GM12878 (cell line): ENCODE measurements at regions not wholly inside any gene's neighbourhood (a gene's known extent, or its start where the extent isn't known, plus 50 kb on each side); places are given as distances from the start of the nearest gene placed in this dataset.

Experiments
- ATAC-seq: fragments of 200-7000 bp; cut with Tn5 transposase; 3 replicates; pipeline ENCODE4 v1.9.1; 2020; ENCODE audit warnings: mild to moderate bottlenecking, moderate library complexity
- BruUV-seq: library from RNA; stranded (reverse); fragments of 400-500 nt; replicated peaks from 2 replicates; lab custom pipeline; 2021; lab: Mats Ljungman, UMichigan
- CTCF ChIA-PET: fragments of 300-600 bp; sonication (Branson Sonifier 250); formaldehyde crosslinking; extraction: SDS; loops from one replicate; lab custom pipeline; 2021; ENCODE audit warnings: inconsistent platforms; lab: Yijun Ruan, JAX
- POLR2A ChIA-PET: fragments of 350-600 bp; formaldehyde crosslinking; extraction: SDS; loops from one replicate; lab custom pipeline; 2021; ENCODE audit warnings: inconsistent platforms; lab: Charles Lee
- RAD21 ChIA-PET: fragments of 300-600 bp; sonication (Branson Sonifier 250); formaldehyde crosslinking; loops from one replicate; lab custom pipeline; 2023; ENCODE audit warnings: antibody characterized with exemption; ENCODE audit not compliant: unreplicated experiment; lab: Charles Lee
- SMC1A ChIA-PET: fragments of 300-600 bp; sonication (Branson Sonifier 250); formaldehyde crosslinking; loops from one replicate; lab custom pipeline; 2023; ENCODE audit not compliant: unreplicated experiment, uncharacterized antibody; lab: Charles Lee
- DNase-seq: peaks from one replicate; pipeline ENCODE4 v3.0.0-alpha.2; 2011; ENCODE audit warnings: low read depth, low spot score
- FAIRE-seq: peaks from 3 replicates; lab custom pipeline; 2011; peaks lifted over from hg19 to GRCh38; lab: Jason Lieb, UNC
- H2AFZ ChIP-seq: 2 replicates; pipeline ENCODE4 v1.6.0; 2011; ENCODE audit warnings: low read depth, low read length, control low read depth; ENCODE audit not compliant: control insufficient read depth
- H3K27ac ChIP-seq: 2 replicates; pipeline ENCODE4 v1.5.1; 2011; ENCODE audit warnings: control low read depth; ENCODE audit not compliant: control insufficient read depth, insufficient read depth
- H3K27me3 ChIP-seq, 2 experiments: replicated peaks in 1 of 2; 2 replicates each; pipeline versions ENCODE4 v1.6.0 to v1.6.1; 2011; ENCODE audit warnings: low read length in 1 of 2; ENCODE audit not compliant: control insufficient read depth in 2 of 2, insufficient read depth in 2 of 2
- H3K36me3 ChIP-seq, 2 experiments: 2 replicates each; pipeline ENCODE4 v1.5.1; 2011; ENCODE audit warnings: low read length in 1 of 2; ENCODE audit not compliant: control insufficient read depth in 2 of 2, insufficient read depth in 2 of 2
- H3K4me1 ChIP-seq: 2 replicates; pipeline ENCODE4 v1.6.1; 2011; ENCODE audit warnings: mild to moderate bottlenecking, low read length, moderate library complexity, mixed read lengths; ENCODE audit not compliant: control insufficient read depth, insufficient read depth
- H3K4me2 ChIP-seq: 2 replicates; pipeline ENCODE4 v1.6.0; 2011; ENCODE audit warnings: control low read depth; ENCODE audit not compliant: control insufficient read depth, insufficient read depth
- H3K4me3 ChIP-seq: fragments of 200-600 bp; sonication (generic); 2 replicates; pipeline ENCODE4 v1.5.1; 2016
- H3K79me2 ChIP-seq: 2 replicates; pipeline ENCODE4 v1.6.0; 2011; ENCODE audit warnings: low read length; ENCODE audit not compliant: control insufficient read depth, insufficient read depth
- H3K9ac ChIP-seq: 2 replicates; pipeline ENCODE4 v1.8.0; 2011; ENCODE audit warnings: low read length, control low read depth, mixed read lengths; ENCODE audit not compliant: control insufficient read depth, insufficient read depth
- H3K9me3 ChIP-seq: replicated peaks from 3 replicates; pipeline ENCODE4 v1.5.1; 2011; ENCODE audit warnings: mild to moderate bottlenecking, low read length; ENCODE audit not compliant: control insufficient read depth, insufficient read depth
- H4K20me1 ChIP-seq: 2 replicates; pipeline ENCODE4 v1.6.0; 2011; ENCODE audit not compliant: control insufficient read depth, insufficient read depth
- CHD4 ChIP-seq: fragments of 200-600 bp; sonication (generic); IDR thresholded peaks from 2 replicates; pipeline ENCODE4 v1.6.1; 2016; ENCODE audit warnings: mild to moderate bottlenecking
- EED ChIP-seq: sonication (generic); IDR thresholded peaks from 2 replicates; pipeline ENCODE4 v1.6.1; 2016; ENCODE audit warnings: antibody characterized with exemption, low read depth
- ETV6 ChIP-seq, 2 experiments: fragments of 450-650 bp in 1 of 2; IDR thresholded peaks in 1 of 2; conservative IDR thresholded peaks in 1 of 2; 2 replicates each; pipeline ENCODE4 v1.6.1; 2014; ENCODE audit warnings: antibody characterized with exemption in 1 of 2, borderline replicate concordance in 1 of 2, low read depth in 1 of 2, mild to moderate bottlenecking in 1 of 2, moderate library complexity in 1 of 2
- IRF4 ChIP-seq: IDR thresholded peaks from 2 replicates; pipeline ENCODE4 v1.6.1; 2011; ENCODE audit warnings: low read depth, low read length
- JUNB ChIP-seq: IDR thresholded peaks from 2 replicates; pipeline ENCODE4 v1.6.1; 2016; ENCODE audit warnings: antibody characterized with exemption, mild to moderate bottlenecking
- KLF5 ChIP-seq: fragments of 450-650 bp; IDR thresholded peaks from 2 replicates; pipeline ENCODE4 v1.6.1; 2014; ENCODE audit warnings: mild to moderate bottlenecking; ENCODE audit not compliant: partially characterized antibody
- MTA3 ChIP-seq: IDR thresholded peaks from 2 replicates; pipeline ENCODE4 v1.6.1; 2012; ENCODE audit warnings: low read length, inconsistent platforms, borderline replicate concordance
- NR2C1 ChIP-seq: fragments of 450-650 bp; IDR thresholded peaks from 2 replicates; pipeline ENCODE4 v1.6.1; 2017; ENCODE audit warnings: antibody characterized with exemption, mild to moderate bottlenecking, moderate library complexity
- NRF1 ChIP-seq: conservative IDR thresholded peaks from 2 replicates; pipeline ENCODE4 v1.6.1; 2011; ENCODE audit warnings: mild to moderate bottlenecking, low read depth, low read length, improper control_type of control experiment
- SMAD1 ChIP-seq: fragments of 450-650 bp; IDR thresholded peaks from 2 replicates; pipeline ENCODE4 v1.6.1; 2018; ENCODE audit warnings: mild to moderate bottlenecking, low read depth; ENCODE audit not compliant: partially characterized antibody
- SMC3 ChIP-seq: IDR thresholded peaks from 2 replicates; pipeline ENCODE4 v1.6.1; 2011; ENCODE audit warnings: low read length, improper control_type of control experiment, borderline replicate concordance
- SREBF1 ChIP-seq: IDR thresholded peaks from 2 replicates; pipeline ENCODE4 v1.6.1; 2012; ENCODE audit warnings: mild to moderate bottlenecking, low read length
- ZZZ3 ChIP-seq: IDR thresholded peaks from 2 replicates; pipeline ENCODE4 v1.6.1; 2011; ENCODE audit warnings: low read depth; ENCODE audit not compliant: control insufficient read depth, insufficient read length
- WGBS: methylation state at CpG from one replicate; pipeline ENCODE4 v1.1.6; 2016; ENCODE audit warnings: low lambda C conversion rate; ENCODE audit not compliant: insufficient replicate concordance, insufficient coverage; ENCODE audit errors: missing lambda C conversion rate; 5-methylcytosine and 5-hydroxymethylcytosine counted together
- in situ Hi-C: fragments of 300-500 bp; cut with MboI; formaldehyde crosslinking; loops from 9 replicates; pipeline ENCODE4 v1.14.3; 2018; ENCODE audit warnings: mixed read lengths
- intact Hi-C: fragments of 100-400 bp; cut with micrococcal nuclease; formaldehyde crosslinking; loops from one replicate; pipeline ENCODE4 v1.14.2; 2022; ENCODE audit not compliant: unreplicated experiment
- TF ChIP-seq, protein P1 (sequence below): IDR thresholded peaks from 2 replicates; pipeline ENCODE4 v1.6.1; 2012; ENCODE audit warnings: low read depth, low read length, improper control_type of control experiment
- TF ChIP-seq, protein P2 (sequence below), 3 experiments: IDR thresholded peaks in 2 of 3; conservative IDR thresholded peaks in 1 of 3; 2 replicates each; pipeline ENCODE4 v1.5.1; 2011; ENCODE audit warnings: low read depth in 3 of 3, low read length in 3 of 3, mild to moderate bottlenecking in 3 of 3, control low read depth in 2 of 3, moderate library complexity in 2 of 3, inconsistent platforms in 1 of 3, mixed read lengths in 1 of 3; ENCODE audit not compliant: control insufficient read depth in 2 of 3, insufficient read depth in 1 of 3; ENCODE audit errors: extremely low read depth in 1 of 3
- TF ChIP-seq, protein P3 (sequence below): IDR thresholded peaks from 2 replicates; pipeline ENCODE4 v1.6.1; 2011; ENCODE audit warnings: low read depth, low read length, improper control_type of control experiment, borderline replicate concordance
- TF ChIP-seq, protein P4 (sequence below): fragments of 450-650 bp; IDR thresholded peaks from 2 replicates; pipeline ENCODE4 v1.6.1; 2018; ENCODE audit warnings: borderline replicate concordance, mild to moderate bottlenecking; ENCODE audit not compliant: partially characterized antibody
- TF ChIP-seq, protein P5 (sequence below): IDR thresholded peaks from 2 replicates; pipeline ENCODE4 v1.6.1; 2012; ENCODE audit warnings: low read length, inconsistent platforms

DNA sequence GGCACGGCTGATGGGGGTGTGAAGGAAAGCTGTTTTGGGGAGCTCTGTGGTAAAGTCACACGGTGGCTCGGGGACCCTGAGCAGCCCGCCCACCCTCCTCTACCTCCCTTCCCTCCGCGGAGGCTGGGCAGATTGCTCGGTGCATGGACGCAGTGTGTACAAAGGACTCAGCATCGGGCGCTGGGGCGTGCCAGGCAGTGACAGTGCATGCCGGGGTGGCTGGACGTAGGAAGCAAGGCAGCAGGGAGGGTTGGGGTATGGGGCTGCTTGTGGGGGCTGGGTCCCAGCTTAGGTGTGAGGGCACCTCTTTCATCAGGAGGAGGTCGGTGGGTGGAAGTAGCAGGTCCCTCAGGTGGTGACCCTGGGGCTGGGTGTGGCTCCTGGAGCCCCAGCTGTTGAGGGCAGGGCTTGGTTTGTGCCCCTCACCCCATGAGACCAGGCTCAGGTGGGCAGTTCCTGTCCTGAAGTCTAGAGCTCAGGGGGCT is 159.9 kb upstream of the GSE1 start:
- in situ Hi-C loops = no loop called here
- H3K79me2 ChIP-seq = no peaks in the 10 kb centered on the region
- POLR2A ChIA-PET = no interaction called here
- no peak for TF ChIP-seq ZZZ3
- no peak for TF ChIP-seq EED
- TF ChIP-seq KLF5 = no peak
- no peak for TF ChIP-seq IRF4
- TF ChIP-seq, protein P1, sequence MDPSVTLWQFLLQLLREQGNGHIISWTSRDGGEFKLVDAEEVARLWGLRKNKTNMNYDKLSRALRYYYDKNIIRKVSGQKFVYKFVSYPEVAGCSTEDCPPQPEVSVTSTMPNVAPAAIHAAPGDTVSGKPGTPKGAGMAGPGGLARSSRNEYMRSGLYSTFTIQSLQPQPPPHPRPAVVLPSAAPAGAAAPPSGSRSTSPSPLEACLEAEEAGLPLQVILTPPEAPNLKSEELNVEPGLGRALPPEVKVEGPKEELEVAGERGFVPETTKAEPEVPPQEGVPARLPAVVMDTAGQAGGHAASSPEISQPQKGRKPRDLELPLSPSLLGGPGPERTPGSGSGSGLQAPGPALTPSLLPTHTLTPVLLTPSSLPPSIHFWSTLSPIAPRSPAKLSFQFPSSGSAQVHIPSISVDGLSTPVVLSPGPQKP = no peak
- no peak for TF ChIP-seq JUNB
- TF ChIP-seq, protein P2, sequence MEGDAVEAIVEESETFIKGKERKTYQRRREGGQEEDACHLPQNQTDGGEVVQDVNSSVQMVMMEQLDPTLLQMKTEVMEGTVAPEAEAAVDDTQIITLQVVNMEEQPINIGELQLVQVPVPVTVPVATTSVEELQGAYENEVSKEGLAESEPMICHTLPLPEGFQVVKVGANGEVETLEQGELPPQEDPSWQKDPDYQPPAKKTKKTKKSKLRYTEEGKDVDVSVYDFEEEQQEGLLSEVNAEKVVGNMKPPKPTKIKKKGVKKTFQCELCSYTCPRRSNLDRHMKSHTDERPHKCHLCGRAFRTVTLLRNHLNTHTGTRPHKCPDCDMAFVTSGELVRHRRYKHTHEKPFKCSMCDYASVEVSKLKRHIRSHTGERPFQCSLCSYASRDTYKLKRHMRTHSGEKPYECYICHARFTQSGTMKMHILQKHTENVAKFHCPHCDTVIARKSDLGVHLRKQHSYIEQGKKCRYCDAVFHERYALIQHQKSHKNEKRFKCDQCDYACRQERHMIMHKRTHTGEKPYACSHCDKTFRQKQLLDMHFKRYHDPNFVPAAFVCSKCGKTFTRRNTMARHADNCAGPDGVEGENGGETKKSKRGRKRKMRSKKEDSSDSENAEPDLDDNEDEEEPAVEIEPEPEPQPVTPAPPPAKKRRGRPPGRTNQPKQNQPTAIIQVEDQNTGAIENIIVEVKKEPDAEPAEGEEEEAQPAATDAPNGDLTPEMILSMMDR (IDR thresholded peaks at IDR 0.05 in 2 of 3, conservative IDR thresholded peaks at IDR 0.05 in 1 of 3; ENCODE audit: control insufficient read depth in 2 of 3, extremely low read depth in 1 of 3, insufficient read depth in 1 of 3, low read depth in 3 of 3, low read length in 3 of 3) = no peak
- TF ChIP-seq, protein P3, sequence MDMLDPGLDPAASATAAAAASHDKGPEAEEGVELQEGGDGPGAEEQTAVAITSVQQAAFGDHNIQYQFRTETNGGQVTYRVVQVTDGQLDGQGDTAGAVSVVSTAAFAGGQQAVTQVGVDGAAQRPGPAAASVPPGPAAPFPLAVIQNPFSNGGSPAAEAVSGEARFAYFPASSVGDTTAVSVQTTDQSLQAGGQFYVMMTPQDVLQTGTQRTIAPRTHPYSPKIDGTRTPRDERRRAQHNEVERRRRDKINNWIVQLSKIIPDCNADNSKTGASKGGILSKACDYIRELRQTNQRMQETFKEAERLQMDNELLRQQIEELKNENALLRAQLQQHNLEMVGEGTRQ = no peak
- TF ChIP-seq NR2C1 = no peak
- TF ChIP-seq CHD4 = no peak
- no peak for TF ChIP-seq NRF1
- no peak for TF ChIP-seq SREBF1
- no peak for TF ChIP-seq MTA3
- TF ChIP-seq, protein P4, sequence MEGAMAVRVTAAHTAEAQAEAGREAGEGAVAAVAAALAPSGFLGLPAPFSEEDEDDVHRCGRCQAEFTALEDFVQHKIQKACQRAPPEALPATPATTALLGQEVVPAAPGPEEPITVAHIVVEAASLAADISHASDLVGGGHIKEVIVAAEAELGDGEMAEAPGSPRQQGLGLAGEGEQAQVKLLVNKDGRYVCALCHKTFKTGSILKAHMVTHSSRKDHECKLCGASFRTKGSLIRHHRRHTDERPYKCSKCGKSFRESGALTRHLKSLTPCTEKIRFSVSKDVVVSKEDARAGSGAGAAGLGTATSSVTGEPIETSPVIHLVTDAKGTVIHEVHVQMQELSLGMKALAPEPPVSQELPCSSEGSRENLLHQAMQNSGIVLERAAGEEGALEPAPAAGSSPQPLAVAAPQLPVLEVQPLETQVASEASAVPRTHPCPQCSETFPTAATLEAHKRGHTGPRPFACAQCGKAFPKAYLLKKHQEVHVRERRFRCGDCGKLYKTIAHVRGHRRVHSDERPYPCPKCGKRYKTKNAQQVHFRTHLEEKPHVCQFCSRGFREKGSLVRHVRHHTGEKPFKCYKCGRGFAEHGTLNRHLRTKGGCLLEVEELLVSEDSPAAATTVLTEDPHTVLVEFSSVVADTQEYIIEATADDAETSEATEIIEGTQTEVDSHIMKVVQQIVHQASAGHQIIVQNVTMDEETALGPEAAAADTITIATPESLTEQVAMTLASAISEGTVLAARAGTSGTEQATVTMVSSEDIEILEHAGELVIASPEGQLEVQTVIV = no peak
- no peak for TF ChIP-seq SMC3
- TF ChIP-seq, protein P5, sequence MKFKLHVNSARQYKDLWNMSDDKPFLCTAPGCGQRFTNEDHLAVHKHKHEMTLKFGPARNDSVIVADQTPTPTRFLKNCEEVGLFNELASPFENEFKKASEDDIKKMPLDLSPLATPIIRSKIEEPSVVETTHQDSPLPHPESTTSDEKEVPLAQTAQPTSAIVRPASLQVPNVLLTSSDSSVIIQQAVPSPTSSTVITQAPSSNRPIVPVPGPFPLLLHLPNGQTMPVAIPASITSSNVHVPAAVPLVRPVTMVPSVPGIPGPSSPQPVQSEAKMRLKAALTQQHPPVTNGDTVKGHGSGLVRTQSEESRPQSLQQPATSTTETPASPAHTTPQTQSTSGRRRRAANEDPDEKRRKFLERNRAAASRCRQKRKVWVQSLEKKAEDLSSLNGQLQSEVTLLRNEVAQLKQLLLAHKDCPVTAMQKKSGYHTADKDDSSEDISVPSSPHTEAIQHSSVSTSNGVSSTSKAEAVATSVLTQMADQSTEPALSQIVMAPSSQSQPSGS = no peak
- TF ChIP-seq SMAD1 = no peak
- TF ChIP-seq ETV6 (conservative IDR thresholded peaks at IDR 0.05 in 1 of 2, IDR thresholded peaks at IDR 0.05 in 1 of 2; ENCODE audit: borderline replicate concordance in 1 of 2, low read depth in 1 of 2) = no peak

More for the DNA sequence above, 159.9 kb upstream of the GSE1 start:
- DNase-seq (no peak), ATAC-seq (no peak), FAIRE-seq (no peak)
- H3K9me3 ChIP-seq = no peaks in the 10 kb centered on the region
- no peaks in the 10 kb centered on the region for H4K20me1 ChIP-seq
- no peak overlapping the region for H3K4me3 ChIP-seq
- intact Hi-C loops = no loop called here
- BruUV-seq = no TSS peak
- no peak overlapping the region for H3K27ac ChIP-seq
- H3K4me2 ChIP-seq = no peak overlapping the region
- no peaks in the 10 kb centered on the region for H3K36me3 ChIP-seq
- 9% methylated on average over 7 of the region's 14 CpGs for WGBS
- peaks cover 0 to 7% of the 10 kb centered on the region in 2 experiments; a peak in 2 of 4 replicates for H3K27me3 ChIP-seq
- RAD21 ChIA-PET = no interaction called here
- SMC1A ChIA-PET = no interaction called here
- no peak overlapping the region for H3K9ac ChIP-seq
- H2AFZ ChIP-seq = no peak overlapping the region
- peaks cover 15% of the 10 kb centered on the region for H3K4me1 ChIP-seq
- CTCF ChIA-PET = interaction anchor here (1.0 kb wide), 1 partner anchor 12 kb away, joined by 4 read pairs; no protein-coding TSS in a partner anchor
